GM12864 (cell line): ENCODE measurements at regions not wholly inside any gene's neighbourhood (a gene's known extent, or its start where the extent isn't known, plus 50 kb on each side); places are given as distances from the start of the nearest gene placed in this dataset.

Source experiments
- DNase-seq: peaks from one replicate; pipeline ENCODE4 v3.0.0-alpha.2; 2011; ENCODE audit warnings: low read depth
- H3K4me3 ChIP-seq: 2 replicates; pipeline ENCODE4 v1.5.1; 2011; ENCODE audit warnings: mild to moderate bottlenecking, low read depth, low read length, control low read depth
- TF ChIP-seq, protein P1 (sequence below): IDR thresholded peaks from 2 replicates; pipeline ENCODE4 v1.5.1; 2011; ENCODE audit warnings: low read depth, mild to moderate bottlenecking, moderate library complexity, low read length, control low read depth, inconsistent platforms; ENCODE audit errors: missing control alignments

DNA sequence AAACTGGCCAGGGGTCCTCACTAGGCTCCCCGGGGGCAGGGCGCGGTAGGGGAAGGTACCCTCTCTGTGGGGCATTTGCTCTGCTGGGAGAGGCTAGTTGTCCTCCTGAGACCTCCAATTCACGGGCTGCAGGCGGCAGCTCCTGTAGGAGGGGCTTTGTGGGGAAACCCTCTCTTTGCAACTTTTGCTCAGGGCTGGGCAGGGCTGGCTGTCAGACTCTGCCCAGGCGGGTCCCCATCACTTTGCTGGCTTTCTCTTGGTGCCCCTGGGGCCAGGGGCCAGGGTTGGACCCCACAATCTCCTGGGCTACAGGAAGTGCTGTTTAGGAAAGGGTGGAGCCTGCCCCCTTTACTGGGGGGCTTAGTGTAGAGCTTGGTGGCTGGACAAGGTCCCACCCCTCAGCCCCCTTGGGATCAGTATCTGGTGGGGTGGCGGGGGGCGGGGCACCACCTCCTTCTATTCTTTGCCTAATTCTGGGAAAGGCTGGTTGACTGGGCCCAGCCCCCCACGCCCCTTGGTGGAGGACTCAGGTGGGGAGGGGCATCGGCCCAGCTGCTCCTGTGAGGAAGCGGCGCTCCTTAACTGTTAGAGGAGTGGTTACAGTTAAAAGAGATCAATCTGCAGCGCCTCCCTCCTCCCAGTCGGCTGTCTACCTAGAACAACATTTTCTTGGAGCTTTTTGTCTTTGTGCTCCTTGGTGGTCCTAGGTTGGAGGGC lies 918.7 kb downstream of the AACS start:
- TF ChIP-seq, protein P1, sequence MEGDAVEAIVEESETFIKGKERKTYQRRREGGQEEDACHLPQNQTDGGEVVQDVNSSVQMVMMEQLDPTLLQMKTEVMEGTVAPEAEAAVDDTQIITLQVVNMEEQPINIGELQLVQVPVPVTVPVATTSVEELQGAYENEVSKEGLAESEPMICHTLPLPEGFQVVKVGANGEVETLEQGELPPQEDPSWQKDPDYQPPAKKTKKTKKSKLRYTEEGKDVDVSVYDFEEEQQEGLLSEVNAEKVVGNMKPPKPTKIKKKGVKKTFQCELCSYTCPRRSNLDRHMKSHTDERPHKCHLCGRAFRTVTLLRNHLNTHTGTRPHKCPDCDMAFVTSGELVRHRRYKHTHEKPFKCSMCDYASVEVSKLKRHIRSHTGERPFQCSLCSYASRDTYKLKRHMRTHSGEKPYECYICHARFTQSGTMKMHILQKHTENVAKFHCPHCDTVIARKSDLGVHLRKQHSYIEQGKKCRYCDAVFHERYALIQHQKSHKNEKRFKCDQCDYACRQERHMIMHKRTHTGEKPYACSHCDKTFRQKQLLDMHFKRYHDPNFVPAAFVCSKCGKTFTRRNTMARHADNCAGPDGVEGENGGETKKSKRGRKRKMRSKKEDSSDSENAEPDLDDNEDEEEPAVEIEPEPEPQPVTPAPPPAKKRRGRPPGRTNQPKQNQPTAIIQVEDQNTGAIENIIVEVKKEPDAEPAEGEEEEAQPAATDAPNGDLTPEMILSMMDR: no peak
- DNase-seq: no peak
- no peak overlapping the region for H3K4me3 ChIP-seq

DNA sequence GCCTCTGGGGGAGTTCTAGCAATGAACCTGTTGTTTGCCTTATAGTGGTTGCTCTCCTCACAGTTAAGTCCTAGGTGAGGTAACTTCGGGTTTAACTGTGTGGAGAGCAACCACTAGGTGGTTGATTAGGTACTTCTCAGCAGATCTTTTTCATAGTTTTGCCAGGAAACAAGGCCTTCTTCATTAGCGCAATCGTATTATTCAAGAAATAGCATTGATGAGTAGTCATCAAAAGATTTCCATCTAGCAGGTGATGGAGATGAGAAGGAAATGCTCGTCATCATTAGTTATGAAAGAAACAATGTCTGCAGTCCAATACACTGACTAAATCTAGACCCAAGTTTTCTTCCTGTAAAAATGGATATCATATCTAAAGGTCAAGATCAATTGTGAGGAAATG lies 923.3 kb downstream of the AACS start:
- DNase-seq: no peak
- TF ChIP-seq, protein P1: no peak
- no peak overlapping the region for H3K4me3 ChIP-seq

DNA sequence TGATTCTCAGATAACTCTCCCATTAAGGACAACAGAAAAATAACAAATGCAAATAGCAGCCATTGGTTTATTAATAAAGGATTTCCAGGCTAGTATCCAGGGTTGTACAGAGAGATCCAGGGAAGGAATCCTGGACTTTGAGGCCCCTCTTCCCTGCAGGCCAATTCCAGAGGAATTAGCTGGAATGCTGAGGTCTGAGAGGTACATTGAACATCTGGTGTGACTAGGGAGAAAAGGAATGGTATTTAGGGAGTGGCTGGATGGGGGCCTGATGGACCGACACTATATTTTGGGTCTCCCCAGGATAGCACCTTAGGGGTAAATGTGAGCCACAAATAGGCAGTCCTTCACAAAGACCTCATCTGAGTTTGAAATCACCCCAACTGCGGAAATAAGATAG lies 924.5 kb downstream of the AACS start:
- H3K4me3 ChIP-seq: no peak overlapping the region
- TF ChIP-seq, protein P1: no peak
- no peak for DNase-seq

DNA sequence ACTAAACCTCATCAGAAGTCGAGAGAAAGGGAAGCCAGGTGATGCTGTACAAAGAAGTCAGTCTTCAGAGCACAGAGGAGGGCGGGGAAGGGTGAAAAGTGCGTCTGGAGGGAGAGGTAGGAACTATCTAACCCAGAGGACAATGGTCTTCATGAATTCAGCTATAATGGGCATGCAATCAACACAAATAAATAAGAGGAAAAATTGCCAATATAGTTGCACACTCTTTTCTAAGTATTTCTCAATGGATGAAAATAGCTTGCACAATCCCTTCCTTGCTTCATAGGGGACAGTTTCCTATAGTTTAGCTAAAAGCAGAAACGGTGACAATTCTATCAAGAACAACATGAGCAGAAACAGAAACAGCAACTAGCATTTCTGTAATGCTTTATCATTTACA lies 931.2 kb downstream of the AACS start:
- no peak for DNase-seq
- TF ChIP-seq, protein P1: no peak
- H3K4me3 ChIP-seq: no peak overlapping the region

DNA sequence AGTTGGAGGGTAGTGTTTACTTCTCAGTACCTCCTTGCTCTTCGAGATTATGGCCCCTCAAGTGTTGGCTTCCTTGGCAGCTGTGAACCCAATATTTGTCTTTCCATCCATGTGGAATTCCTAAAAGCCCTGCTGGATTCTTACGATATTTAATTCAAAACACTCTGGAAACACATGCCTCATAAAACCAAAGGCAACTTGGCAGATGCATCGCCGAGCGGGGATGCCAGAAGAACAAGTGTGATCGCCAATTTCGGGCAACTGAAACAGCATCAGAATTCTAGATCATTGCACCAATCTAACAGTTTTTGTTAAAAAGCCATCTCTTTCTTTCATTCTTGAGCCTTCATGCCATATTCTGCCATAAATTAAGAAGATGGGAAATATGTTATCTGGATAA lies 934.4 kb downstream of the AACS start:
- no peak for DNase-seq
- H3K4me3 ChIP-seq: no peak overlapping the region
- TF ChIP-seq, protein P1: no peak

DNA sequence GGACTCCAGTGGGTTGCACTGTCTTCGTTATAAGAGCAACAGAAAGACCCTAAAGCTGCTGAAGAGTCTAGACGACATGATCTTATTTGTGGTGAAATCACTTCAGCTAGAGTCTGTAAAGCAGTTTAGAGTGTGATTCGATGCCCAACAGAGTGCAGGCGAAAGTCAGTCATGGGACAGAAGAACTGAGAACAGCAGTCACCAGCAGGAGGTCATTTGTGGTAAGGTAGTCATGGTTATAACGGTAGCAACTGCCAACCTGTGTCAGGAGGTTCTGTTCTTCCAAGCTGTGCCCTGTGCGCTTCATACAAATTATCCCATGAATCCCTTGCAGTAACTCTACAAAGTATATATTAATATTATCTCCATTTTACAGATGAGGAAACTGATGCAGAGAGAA lies 954.1 kb downstream of the AACS start:
- H3K4me3 ChIP-seq: no peak overlapping the region
- TF ChIP-seq, protein P1: no peak
- DNase-seq: no peak

DNA sequence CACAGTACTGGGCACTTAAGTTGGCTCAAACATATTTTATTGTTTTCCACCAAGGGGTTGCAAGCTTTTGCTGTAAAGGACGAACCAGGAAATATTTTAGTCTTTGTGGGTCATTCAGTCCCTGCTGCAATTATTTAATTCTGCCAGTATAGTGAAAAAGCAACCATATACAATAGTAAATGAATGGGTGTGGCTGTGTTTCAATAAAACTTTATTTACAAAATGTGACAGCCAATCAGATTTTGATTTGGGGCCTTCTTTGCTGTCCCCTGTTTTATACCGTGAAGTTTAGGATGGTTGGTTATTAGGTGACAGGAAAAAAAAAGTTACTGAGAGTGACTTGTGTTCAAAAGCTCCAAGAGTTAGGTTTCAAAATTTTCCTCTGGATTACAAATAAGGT lies 956.4 kb downstream of the AACS start:
- TF ChIP-seq, protein P1: no peak
- no peak for DNase-seq
- H3K4me3 ChIP-seq: no peak overlapping the region
